ENCODE measurements at regions not wholly inside any gene's neighbourhood (a gene's known extent, or its start where the extent isn't known, plus 50 kb on each side); places are given as distances from the start of the nearest gene placed in this dataset.

DNA sequence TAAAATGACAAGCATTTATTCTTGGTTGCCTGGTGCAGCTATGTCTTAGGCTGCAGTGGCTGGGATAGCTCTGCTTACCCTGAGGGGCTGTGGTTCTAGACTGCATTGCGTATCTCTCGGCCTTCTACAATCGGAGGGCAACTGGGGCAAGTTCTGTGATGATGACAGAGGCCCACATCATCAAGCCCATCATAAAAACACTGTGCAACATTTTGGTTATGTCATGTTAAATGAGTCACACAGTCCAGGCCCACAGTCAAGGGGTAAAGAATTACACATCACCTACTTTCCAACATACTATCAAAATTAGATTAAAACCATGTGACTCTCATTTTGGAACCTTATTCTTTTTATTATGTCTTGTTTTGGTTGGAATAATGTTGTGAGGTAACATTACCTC, 120.2 kb upstream of the GUCY1A1 start:
- no peak for DNase-seq

DNA sequence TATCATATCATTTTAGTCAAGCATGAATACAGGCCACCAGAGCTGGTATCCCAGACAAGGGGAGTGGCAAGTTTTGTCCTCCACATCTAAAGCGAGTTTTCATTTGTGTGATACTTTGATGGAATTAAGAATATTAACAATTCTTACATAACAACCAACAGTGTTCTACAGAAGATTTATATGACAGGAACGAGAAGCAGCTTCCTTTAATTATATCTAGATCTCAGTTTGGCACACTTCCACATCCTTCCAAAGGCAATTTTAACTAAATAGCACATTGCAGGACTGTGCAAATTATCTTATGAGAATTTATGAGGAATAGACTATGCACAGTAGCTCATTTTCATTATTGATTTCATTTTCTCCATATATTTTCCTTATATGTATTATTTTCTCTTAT, 121.2 kb upstream of the GUCY1A1 start:
- DNase-seq: no peak

DNA sequence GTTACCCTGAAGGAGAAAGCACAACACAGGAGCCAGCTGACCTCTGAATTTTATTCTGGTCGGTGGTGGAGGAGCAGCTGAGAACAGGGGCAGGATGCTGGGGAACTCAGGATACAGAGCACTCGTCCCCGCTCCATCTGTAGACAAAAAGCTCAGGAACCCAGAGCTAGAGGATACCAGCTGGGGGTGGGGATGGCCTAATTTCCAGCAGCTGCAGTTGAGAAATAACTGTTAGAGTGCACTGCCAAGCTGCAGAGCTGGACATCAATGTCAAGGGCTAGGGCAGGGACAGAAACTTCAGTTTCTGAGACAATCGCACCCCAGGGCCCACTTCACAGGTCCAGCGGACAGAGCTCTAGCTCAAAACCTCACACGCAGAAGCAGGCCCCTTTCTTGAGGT, 122.1 kb upstream of the GUCY1A1 start:
- no peak for DNase-seq

DNA sequence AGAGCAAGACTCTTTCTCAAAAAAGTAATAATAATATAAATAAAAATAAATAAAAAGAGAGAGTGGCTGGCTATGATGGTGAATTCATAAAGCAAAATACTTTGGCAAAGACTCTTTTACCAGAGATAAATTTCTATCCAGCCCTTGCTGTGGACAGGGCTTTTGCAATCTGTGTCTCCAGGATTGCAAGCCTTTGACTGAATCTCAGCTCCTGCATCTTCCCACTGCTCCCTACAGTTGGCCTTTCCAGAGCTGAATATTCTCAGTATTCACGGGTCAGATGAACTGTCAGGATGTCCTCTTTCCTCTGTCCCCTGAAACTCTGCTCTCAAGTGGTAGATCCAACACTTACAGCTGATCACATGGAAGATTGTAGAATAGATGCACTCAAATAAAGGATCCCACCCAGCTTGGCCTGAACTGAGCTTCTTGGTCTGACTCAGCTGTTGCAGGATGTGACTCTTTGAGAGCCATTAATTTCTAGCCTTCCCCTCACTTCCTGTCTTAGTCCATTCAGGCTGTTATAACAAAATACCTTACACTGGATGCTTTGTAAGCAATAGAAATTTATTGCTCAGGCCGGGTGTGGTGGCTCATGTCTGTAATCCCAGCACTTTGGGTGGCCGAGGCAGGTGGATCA, 123.4 kb upstream of the GUCY1A1 start:
- DNase-seq: no peak

DNA sequence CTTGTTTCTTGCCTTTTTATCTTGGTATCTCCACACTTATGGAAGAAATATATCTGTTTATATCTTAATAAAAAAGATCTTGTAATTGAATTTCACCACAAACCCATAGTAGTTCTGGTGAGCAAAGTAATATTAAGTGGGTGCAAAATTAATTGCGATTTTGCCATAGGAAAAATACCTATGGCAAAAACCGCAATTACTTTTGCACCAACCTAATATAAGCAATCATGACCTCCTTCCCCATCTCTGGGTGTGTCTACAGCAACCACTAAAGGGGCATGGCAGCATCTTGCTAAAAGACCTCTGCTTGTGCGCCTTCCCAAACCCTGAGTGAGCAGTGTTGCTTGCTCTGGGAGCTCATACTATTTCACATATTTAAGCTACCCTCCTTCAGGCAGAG, 124.2 kb upstream of the GUCY1A1 start:
- DNase-seq: no peak

DNA sequence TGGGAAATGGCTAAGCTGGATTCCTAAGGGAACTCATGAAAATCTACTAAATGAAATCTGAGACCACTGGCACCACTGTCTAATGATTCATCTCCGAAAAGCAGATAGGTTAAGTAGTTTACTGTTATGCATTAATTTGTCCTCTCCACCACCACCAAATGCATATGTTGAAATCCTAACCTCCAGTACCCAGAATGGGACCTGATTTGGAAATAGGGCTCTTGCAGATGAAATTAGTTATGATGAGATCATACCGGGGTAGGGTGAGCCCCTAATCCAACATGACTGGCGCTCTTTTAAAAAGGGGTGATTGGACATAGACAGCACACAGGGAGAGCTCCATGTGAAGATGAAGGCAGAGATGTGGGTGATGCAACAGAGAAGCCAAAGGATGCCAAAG, 124.9 kb upstream of the GUCY1A1 start:
- no peak for DNase-seq

DNA sequence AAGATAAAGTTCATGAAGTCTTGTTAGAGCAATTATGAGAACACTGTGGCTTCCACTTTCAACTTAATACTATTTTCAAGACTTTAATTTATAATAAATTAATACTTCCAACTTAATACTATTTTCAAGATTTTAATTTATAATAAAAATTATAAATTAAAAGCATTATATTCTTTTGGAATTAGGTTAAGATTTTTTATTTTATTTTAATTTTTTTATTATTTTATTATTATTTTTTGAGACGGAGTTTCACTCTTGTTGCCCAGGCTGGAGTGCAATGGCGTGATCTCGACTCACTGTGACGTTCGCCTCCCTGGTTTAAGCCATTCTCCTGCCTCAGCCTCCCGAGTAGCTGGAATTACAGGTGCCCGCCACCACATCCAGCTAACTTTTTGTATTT, 126.0 kb upstream of the GUCY1A1 start:
- no peak for DNase-seq

DNA sequence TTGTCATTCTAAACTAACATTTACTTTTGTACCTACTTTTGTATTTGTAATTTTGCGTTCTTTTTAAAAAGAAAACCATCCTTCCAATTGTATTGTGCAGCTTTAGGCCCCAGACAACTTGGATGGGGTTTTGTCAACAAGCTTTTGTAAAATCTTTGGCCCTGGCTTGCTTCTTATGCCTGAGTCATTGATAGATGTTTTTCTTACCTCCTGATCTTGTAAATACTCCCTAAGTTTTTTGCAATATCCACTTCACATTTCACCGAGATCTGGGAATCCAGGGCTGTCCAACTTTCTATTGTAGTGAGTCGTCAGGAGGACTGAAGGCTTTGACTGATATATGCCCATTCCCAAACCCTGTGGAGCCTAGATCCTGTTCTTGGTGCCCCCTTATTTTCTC, 126.9 kb upstream of the GUCY1A1 start:
- DNase-seq: no peak

DNA sequence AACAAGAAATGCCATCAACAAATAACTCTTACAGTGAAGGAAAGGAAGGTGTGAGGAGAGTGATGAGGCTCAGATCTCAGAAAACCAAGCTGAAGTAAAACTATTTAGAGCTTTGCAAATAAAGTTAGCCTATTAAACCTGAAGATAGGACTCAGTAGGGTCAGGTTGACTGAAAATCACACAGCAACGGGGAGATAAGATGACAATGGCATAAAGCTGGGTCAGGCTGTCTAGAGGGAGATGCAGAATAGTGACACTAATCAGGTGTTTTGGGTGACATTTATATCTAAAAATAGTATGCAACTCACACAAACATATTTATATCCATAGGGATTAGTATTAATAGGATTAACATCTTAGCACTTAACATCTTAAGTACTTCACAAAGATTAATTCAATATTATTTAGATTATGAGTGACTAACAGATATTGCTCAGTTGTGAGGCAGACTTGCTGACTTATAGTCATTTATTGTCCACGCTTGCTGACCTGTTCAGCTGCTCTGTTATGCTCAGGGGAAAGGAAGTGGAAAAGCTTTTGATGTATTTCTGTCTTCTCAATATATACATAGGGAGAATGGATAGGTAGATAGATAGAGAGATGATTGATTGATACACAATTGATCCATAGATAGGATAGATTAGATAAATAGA, 130.7 kb upstream of the GUCY1A1 start:
- no peak for DNase-seq

DNA sequence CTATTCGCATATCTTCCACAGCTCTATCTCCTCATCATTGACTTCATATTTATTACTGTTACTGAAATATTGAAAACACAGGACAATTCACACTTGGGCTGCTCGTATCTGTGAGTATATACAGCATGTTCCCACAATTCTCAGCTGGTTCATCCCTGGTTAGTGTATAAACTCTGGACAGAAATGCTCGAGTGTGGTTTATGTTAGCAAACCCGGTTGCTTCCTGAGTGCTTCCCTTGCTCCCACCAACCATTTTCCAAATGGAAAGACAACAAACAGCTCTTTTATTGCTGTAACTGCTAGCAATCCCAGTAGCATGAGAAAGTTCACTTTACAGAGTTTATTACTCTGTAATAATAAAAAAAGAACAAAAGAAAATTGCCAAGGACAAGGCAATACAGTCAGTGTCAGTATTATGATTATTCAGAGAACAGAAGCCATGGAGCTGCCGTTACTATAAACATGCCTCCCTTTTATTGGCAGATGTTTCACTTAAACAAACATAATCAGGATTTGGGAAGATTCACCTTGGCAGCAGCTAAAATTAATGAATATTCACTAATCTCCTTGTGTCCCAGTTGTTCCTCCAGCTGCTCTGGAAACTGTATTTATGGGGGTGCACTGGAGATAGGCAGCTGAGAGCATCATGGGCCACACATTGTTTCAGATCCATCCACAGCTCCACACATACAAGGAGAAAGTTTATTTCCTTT, 134.1 kb upstream of the GUCY1A1 start:
- no peak for DNase-seq

DNA sequence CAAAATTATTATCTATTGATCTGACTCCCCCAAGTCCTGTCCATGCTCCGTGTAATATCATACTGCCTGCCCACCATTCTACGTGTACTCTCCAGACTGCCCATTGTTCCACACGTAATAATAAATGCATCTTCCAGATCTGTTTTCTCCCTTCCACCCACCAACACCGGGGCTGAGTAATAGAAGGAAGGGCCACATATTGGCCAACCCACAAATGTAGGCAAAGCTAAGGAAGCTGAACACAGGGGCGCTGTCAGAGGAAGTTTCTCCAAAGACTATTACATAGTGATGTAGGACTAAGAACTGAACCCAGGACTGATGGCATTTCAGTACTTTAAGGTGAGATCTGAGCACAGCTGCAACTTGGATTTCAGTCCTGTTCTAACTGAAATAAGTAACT, 135.8 kb upstream of the GUCY1A1 start:
- no peak for DNase-seq

DNA sequence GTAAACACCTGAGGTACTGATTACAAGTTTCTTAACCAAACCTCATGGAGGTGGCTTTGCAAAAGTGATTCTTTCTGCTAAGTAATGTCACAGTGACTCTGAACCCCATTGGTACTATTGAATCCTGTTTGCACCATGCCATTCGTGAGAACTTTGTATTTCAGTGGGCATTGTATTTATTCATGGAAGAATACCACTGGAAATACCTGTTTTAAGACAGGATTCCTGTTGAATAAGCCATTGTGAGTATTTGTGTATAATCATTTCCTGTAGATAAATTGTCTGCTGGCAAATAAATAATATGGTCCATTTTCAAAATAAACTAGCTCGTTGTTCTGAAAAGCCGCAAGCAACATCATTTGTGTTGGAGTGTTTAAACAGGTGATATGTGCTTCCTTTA, 136.4 kb upstream of the GUCY1A1 start:
- DNase-seq: no peak

DNA sequence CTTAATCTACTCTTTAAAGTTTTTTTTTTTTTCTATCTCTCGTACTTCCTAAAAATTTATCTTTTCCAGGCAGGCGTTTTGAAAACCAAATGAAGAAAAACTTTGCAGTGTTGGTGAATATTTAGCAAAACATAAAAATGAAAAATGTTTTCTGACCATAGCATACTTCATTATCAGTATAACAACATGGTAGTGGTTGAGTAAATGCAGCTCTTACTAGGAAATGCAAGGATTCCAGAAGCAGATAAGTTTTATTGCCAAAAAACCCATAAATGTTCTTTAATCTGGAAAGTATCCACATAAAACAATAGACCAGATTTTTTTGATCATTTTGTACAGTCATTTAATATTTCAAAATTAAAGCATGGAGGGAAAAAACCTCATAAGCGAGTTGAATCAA, 136.9 kb upstream of the GUCY1A1 start:
- no peak for DNase-seq

DNA sequence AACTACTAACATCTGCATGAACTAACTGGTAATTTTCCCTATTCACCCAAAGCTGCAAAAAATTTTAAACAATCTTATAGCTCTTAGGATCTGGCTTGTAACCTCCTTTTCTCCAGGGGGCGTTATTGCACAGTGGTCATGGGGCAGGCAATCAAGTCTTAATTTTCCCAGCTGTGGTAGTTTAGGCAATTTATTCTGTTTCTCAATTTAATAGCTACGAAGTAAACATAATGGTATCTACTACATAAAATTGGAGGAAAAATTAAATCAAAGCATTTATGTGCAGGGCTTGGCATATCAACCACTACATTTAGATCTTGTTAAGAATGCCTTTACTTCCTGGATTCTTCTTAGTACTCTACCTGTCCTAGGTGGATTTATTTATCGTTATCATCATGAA, 137.4 kb upstream of the GUCY1A1 start:
- DNase-seq: no peak

DNA sequence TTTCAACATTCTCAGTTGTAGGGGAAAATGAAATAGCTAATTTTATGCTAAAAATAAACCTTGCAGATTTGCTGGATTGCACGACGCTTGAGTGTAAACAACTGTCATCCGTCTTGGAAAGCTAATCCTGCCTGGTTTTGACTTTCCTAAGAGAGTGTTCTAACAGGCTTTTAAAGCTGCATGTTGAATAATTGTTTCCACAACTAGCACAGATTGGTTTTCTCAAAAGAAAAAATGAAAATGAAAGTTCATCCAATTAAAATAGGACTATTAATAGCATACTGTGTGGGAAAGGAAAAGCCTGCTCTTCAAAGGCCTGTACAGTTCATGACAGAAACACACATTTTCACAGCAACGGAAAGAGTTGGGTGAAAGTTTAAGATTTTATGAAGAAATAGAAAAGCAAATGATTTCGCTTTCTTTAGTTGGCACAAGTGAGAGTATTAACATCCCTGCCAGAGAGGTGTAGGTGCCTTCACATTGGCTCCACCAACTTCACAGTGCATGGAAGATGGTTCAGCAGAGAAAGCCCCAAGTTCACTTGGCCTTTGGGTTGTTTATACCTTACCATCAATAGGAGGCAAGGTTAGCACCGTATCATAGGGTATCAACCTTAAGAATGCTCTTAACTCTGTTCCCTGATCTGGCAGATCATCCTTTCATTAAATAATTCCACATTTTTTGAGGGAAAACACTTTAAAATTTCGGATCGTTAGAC, 140.0 kb upstream of the GUCY1A1 start:
- DNase-seq: no peak

DNA sequence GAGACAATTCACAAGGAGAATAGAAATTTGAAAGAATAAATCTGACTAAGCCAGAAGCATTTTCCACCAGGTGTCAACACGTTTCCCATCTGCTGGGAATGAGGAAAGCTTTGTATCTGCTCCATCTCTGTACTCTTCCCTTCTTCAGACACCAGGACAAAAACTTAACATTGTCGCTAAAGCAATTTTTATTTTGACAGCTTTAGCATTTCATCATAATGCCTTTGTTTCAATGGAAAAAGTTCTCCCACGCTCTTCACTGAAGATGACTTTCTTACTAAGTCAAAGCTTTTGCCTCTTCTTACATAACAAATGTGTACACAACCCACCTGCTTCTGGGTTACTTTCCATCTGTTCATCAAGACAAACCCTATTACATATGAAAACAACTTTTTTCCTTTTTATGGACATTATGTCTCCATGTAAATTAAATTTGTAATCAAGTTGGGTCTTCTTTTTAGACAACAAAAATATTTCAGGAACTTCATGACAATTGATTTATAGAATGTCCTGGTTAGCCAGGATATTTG, 141.7 kb upstream of the GUCY1A1 start:
- DNase-seq: no peak

DNA sequence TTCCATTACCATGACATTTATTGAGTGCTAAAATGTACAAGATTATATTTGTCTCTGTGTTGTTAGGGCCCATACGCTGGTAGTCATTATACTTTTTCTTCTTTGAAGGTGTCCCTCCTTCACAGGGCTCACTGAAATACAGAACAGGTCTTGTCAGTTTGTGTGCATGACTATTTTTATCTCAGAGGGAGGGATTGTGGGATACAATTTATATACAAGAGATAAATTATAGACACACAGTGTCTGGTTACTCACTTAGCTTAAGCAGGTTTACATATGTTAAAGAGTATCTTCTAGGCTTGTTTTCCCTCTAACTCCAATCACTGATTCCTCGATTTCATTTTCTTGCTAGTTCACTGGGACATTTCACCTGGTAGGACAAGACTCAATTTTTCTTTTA, 143.3 kb upstream of the GUCY1A1 start:
- DNase-seq: no peak

DNA sequence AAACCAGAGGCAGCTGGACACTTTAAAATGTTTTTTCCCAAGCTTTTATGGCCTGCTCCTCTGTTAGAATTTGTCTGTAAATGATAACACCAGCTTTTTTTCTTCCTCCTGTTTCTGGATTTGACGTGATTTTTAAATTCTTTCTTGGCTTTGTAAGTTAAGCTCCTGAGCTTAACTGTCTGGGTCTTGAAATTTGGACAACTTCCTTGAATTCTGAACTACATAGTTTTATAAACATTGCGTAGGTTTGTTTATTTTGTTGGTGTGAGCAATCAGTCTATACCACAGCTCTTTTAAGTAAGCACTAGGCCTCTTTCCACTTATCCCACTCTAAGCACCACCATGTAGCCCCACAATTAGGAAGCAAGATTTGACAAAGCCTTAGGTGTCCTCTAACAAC, 144.4 kb upstream of the GUCY1A1 start:
- DNase-seq: no peak

DNA sequence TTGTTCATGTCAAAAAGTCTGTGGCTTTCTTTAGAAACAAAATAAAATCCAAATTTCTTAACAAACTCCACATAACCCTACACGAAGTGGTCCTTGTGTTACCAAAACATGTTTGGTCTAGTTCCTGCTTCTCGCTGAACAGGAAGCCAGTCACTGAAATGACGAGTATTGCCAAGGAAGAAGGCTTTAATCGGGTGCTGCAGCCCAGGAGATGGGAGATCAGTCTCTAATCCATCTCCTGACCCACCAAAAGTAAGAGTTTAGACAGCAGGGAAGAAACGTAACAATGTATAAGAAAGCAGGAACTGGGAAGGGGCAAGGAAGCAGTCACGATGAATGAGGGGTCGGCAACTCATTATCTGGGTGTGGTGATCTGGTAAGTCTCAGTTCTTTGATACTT, 144.6 kb upstream of the MAP9 start:
- DNase-seq: no peak

DNA sequence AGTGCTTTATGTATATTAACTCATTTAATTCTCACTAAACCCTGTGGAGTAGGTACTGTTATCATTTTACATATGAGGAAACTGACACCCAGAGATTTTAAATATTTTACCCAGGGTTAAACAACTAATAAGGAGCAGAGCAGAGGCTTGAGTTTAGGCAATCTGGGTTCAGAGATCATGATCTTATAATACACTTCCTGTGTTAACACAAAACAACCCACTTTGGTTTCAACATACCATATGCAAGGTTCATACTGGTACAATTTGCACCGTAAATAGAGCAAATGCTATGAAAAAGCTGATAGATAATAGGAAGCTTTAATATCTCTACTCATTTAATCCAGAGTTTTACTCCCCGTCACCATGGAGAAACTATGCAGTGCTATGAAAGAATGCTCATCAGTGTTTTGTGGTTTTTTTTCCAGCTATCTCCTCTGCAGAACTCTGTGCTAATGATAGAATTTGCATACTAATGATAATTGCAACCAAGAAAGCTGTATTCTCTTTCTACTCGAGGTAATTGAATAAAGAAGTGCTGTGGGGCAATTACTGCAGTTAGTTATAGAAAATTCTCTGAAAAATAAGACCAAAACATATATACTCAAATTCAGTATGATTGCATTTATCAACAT, 138.8 kb upstream of the MAP9 start:
- no peak for DNase-seq

DNA sequence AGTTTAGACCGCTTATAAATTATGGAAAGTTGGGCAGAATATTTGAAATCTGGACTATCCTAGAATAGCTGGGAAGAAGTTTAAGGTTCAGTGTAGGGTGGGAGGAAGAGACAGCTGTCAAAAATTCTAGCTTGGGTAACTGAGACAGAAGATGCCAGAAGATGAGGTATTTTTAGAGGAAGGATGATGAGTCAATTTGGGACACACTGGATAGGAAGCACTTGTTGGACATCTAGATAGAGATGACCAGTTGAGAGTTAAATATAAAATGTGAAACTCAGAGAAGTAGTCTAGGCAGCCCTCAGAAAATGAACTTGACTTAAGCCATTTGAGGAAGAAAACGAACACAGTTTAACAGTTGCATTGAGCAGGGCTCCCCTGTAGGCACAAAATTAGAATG, 137.9 kb upstream of the MAP9 start:
- no peak for DNase-seq

DNA sequence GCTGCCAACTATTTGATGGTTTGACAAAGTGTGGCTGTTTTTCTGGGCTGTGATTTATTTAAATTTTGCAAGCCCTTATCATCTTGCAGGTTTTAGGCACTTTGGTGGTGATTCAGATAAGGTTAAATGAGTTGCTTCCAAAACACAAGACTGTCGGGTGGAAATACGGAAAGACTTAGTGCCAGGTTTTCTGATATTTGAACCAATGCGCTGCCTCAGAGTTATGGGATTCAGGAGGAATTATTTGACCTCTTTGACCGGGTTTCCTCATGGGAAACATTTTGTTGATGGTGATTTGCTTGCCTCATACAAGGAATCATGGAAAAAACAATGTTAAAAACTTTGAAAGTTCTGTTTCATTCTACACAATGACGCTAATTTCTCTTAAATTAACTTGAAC, 136.1 kb upstream of the MAP9 start:
- DNase-seq: no peak

DNA sequence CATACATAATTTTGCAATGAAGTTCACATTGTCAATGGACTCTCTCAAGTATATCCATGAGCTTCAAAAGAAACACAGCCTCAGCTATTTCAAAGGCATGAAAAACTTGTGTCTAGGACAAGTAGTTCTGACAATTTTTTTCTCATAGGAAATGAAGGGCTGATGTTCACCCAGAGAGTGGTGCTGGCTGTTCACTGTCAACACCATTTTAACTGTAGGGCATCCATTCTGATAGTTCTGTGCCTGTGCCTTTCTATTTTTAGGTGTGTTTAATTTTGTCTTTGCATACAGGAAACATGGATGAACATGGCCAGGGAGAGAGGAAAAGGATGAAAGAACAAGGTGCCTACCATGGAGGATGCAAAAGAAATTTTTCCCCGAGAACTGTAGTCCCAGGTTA, 135.3 kb upstream of the MAP9 start:
- DNase-seq: no peak

All from activated CD8-positive, alpha-beta memory T cell treated with anti-CD3 and anti-CD28 coated beads, Interleukin-2, amount 50 U/mL, for 4 hours (primary cell).